Vagina (tissue), 2 donors: ENCODE measurements at regions not wholly inside any gene's neighbourhood (a gene's known extent, or its start where the extent isn't known, plus 50 kb on each side); places are given as distances from the start of the nearest gene placed in this dataset.

Source experiments
- CTCF ChIP-seq, 3 experiments: fragments of 450-650 bp in 2 of 3; fragments of 200-600 bp in 1 of 3; sonication (generic) in 1 of 3; IDR thresholded peaks; one replicate each; pipeline ENCODE4 v1.5.1; 2017 to 2019; ENCODE audit warnings: antibody characterized with exemption in 3 of 3, mild to moderate bottlenecking in 2 of 3, moderate library complexity in 2 of 3
- POLR2A ChIP-seq, 2 donors: fragments of 450-650 bp; IDR thresholded peaks; one replicate each; pipeline ENCODE4 v1.6.1; 2017; ENCODE audit warnings: antibody characterized with exemption in 2 of 2, mild to moderate bottlenecking in 2 of 2, moderate library complexity in 2 of 2
- POLR2AphosphoS5 ChIP-seq, 2 donors: sonication (generic); formaldehyde crosslinking; IDR thresholded peaks; one replicate each; pipeline ENCODE4 v1.9.0; 2017; ENCODE audit warnings: antibody characterized with exemption in 2 of 2, mild to moderate bottlenecking in 2 of 2, low read depth in 1 of 2; ENCODE audit not compliant: insufficient read depth in 1 of 2

DNA sequence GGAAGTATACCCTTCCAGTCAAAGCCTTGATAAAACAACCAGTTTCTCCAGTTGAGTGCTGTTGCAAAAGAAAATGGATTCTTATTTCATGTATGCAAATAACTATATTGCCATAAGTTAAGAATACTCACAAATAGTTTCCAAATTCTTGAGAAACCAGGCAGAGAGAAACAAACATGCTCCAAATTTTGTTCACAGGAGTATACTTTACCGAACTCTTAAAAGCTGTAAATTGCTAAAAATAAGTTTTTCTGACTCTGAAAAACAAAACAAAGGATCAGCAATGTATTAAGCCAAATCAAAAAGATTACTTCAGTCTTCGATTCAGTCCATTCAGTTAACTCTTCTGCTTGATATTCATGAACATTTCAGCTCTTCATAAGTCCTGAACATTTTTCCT is 646.5 kb downstream of the MCTP2 start:
- TF ChIP-seq POLR2AphosphoS5 (IDR thresholded peaks at IDR 0.05; ENCODE audit: insufficient read depth in 1 of 2, low read depth in 1 of 2): no peak
- TF ChIP-seq CTCF (IDR thresholded peaks at IDR 0.05): no peak
- TF ChIP-seq POLR2A (IDR thresholded peaks at IDR 0.05): no peak
